CD4-positive, alpha-beta T cell (primary cell): ENCODE measurements at regions not wholly inside any gene's neighbourhood (a gene's known extent, or its start where the extent isn't known, plus 50 kb on each side); places are given as distances from the start of the nearest gene placed in this dataset.

Source experiments
- ATAC-seq: fragments of 200-7000 bp; cut with Tn5 transposase; one replicate; pipeline ENCODE4 v1.10.0; 2022; ENCODE audit warnings: mild to moderate bottlenecking; ENCODE audit not compliant: poor library complexity
- CTCF ChIA-PET: fragments of 350-600 bp; sonication (Branson Sonifier 250); formaldehyde crosslinking; loops from one replicate; lab custom pipeline; 2021; ENCODE audit warnings: antibody characterized with exemption, inconsistent platforms; lab: Charles Lee
- POLR2A ChIA-PET: fragments of 350-600 bp; sonication (Branson Sonifier 250); formaldehyde crosslinking; loops from one replicate; lab custom pipeline; 2021; ENCODE audit warnings: antibody characterized with exemption, inconsistent platforms; lab: Charles Lee
- DNase-seq, 14 experiments: peaks; one replicate each; pipeline ENCODE4 v3.0.0-alpha.2; 2013 to 2020; ENCODE audit warnings: mixed read lengths in 2 of 14
- H3K27ac ChIP-seq, 2 donors: one replicate each; pipeline versions ENCODE4 v1.5.1 to v1.7.0; 2013; ENCODE audit warnings: low read length in 2 of 2, low read depth in 1 of 2, mild to moderate bottlenecking in 1 of 2
- H3K27me3 ChIP-seq, 2 experiments: 1 replicate in 1 of 2; 2 replicates in 1 of 2; pipeline versions ENCODE4 v1.6.1 to v1.7.0; 2013; ENCODE audit warnings: low read length in 2 of 2, control low read depth in 1 of 2, mild to moderate bottlenecking in 1 of 2, moderate library complexity in 1 of 2; ENCODE audit not compliant: insufficient read depth in 2 of 2, control insufficient read depth in 1 of 2
- H3K36me3 ChIP-seq: one replicate; pipeline ENCODE4 v1.6.1; 2013; ENCODE audit warnings: low read length, control low read depth; ENCODE audit not compliant: insufficient read depth
- H3K4me1 ChIP-seq: one replicate; pipeline ENCODE4 v1.6.1; 2013; ENCODE audit warnings: low read length, control low read depth; ENCODE audit not compliant: insufficient read depth
- H3K4me3 ChIP-seq: one replicate; pipeline ENCODE4 v1.5.1; 2013; ENCODE audit warnings: mild to moderate bottlenecking, low read length, moderate library complexity
- H3K9me3 ChIP-seq, 2 experiments: 1 replicate in 1 of 2; 2 replicates in 1 of 2; pipeline versions ENCODE4 v1.6.1 to v1.7.0; 2013; ENCODE audit warnings: low read length in 2 of 2, mild to moderate bottlenecking in 2 of 2, control low read depth in 1 of 2, moderate library complexity in 1 of 2; ENCODE audit not compliant: control insufficient read depth in 1 of 2, insufficient read depth in 1 of 2
- H3K27ac Mint-ChIP-seq: one replicate; pipeline ENCODE4 v1.8.0; 2020; ENCODE audit warnings: mixed read lengths
- H3K27me3 Mint-ChIP-seq: one replicate; pipeline ENCODE4 v1.8.0; 2021; ENCODE audit warnings: mixed read lengths
- H3K36me3 Mint-ChIP-seq: one replicate; pipeline ENCODE4 v1.8.0; 2021; ENCODE audit warnings: low read depth, mixed read lengths
- H3K4me1 Mint-ChIP-seq: one replicate; pipeline ENCODE4 v1.8.0; 2021; ENCODE audit warnings: low read depth, mixed read lengths
- H3K4me3 Mint-ChIP-seq: one replicate; pipeline ENCODE4 v1.8.0; 2020; ENCODE audit warnings: mild to moderate bottlenecking, mixed read lengths
- H3K9me3 Mint-ChIP-seq: one replicate; pipeline ENCODE4 v1.8.0; 2020; ENCODE audit warnings: mixed read lengths
- intact Hi-C, 2 experiments: fragments of 100-400 bp; cut with DNase I in 1 of 2; cut with micrococcal nuclease in 1 of 2; formaldehyde crosslinking; loops; one replicate each; pipeline versions ENCODE4 v1.15.1 to v1.9.0; 2023 to 2025; cut with DNase I, micrococcal nuclease
- TF ChIP-seq, protein P1 (sequence below): fragments of 200-600 bp; IDR thresholded peaks from one replicate; pipeline ENCODE4 v1.8.0; 2022; ENCODE audit warnings: antibody characterized with exemption, mild to moderate bottlenecking

DNA sequence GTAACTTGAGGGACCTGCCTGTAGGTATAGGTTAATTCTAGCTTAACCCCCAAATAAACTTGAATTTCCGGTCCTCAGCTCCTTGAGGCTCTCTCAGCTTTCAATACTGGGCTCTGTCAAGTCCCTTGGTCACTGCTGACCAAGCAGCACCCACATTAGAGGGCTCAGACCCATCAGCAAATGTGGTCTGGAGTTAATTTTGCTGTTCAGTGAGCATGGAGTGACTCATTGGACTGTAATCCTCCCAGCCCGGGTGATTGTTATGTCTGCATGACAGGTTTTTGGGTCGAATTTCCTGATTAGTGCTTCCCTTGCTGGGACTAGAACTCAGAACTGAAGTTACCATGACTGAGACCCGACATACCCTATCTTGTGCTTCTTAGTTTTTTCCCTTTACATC, 130.6 kb downstream of the URB2 start:
- Mint-ChIP-seq H3K4me3 (no peak overlapping the region), H3K4me1 (peaks cover 13% of the 10 kb centered on the region), H3K9me3 (no peaks in the 10 kb centered on the region), H3K27me3 (no peaks in the 10 kb centered on the region), H3K36me3 (no peaks in the 10 kb centered on the region), H3K27ac (no peak overlapping the region)
- Histone ChIP-seq H3K36me3 (no peaks in the 10 kb centered on the region), H3K4me1 (peaks cover 5% of the 10 kb centered on the region), H3K4me3 (no peak overlapping the region), H3K9me3 (peaks cover 3 to 7% of the 10 kb centered on the region in 2 experiments), H3K27ac (no peak overlapping the region), H3K27me3 (no peaks in the 10 kb centered on the region)
- POLR2A ChIA-PET, result no interaction called here
- CTCF ChIA-PET, result no interaction called here
- TF ChIP-seq, protein P1, sequence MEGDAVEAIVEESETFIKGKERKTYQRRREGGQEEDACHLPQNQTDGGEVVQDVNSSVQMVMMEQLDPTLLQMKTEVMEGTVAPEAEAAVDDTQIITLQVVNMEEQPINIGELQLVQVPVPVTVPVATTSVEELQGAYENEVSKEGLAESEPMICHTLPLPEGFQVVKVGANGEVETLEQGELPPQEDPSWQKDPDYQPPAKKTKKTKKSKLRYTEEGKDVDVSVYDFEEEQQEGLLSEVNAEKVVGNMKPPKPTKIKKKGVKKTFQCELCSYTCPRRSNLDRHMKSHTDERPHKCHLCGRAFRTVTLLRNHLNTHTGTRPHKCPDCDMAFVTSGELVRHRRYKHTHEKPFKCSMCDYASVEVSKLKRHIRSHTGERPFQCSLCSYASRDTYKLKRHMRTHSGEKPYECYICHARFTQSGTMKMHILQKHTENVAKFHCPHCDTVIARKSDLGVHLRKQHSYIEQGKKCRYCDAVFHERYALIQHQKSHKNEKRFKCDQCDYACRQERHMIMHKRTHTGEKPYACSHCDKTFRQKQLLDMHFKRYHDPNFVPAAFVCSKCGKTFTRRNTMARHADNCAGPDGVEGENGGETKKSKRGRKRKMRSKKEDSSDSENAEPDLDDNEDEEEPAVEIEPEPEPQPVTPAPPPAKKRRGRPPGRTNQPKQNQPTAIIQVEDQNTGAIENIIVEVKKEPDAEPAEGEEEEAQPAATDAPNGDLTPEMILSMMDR, result no peak
- DNase-seq (no peak), ATAC-seq (no peak)
- intact Hi-C loops, result no loop called here

DNA sequence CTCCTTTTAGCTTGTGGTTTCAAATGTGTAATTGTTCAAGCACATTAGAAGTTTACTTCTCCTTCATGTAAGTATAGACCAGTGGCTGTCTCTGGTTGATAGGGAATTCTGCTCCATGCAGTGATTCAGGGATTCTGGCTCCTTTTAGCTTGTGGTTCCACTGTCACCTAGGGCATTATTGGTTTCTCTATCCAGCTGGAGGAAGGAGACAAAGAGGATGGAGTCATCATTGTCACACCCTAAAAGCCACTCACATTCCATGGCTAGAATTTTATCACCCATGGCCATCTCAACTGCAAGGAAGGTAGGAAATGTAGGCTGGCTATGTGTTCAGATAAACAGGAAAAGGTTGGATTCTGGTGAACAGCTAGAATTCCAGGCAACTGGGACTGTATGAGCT, 131.2 kb downstream of the URB2 start:
- H3K4me1 Mint-ChIP-seq, result peaks cover 13% of the 10 kb centered on the region
- POLR2A ChIA-PET, result no interaction called here
- no peaks in the 10 kb centered on the region for H3K27me3 ChIP-seq
- CTCF ChIA-PET, result no interaction called here
- TF ChIP-seq, protein P1, result no peak
- no peak overlapping the region for H3K27ac Mint-ChIP-seq
- DNase-seq, result no peak
- intact Hi-C loops, result no loop called here
- peaks cover 5% of the 10 kb centered on the region for H3K4me1 ChIP-seq
- H3K27me3 Mint-ChIP-seq, result no peaks in the 10 kb centered on the region
- H3K27ac ChIP-seq, result no peak overlapping the region
- no peak overlapping the region for H3K4me3 ChIP-seq
- no peak for ATAC-seq
- H3K36me3 Mint-ChIP-seq, result no peaks in the 10 kb centered on the region
- no peaks in the 10 kb centered on the region for H3K9me3 Mint-ChIP-seq
- H3K36me3 ChIP-seq, result no peaks in the 10 kb centered on the region
- no peak overlapping the region for H3K4me3 Mint-ChIP-seq
- peaks cover 3 to 7% of the 10 kb centered on the region in 2 experiments for H3K9me3 ChIP-seq

DNA sequence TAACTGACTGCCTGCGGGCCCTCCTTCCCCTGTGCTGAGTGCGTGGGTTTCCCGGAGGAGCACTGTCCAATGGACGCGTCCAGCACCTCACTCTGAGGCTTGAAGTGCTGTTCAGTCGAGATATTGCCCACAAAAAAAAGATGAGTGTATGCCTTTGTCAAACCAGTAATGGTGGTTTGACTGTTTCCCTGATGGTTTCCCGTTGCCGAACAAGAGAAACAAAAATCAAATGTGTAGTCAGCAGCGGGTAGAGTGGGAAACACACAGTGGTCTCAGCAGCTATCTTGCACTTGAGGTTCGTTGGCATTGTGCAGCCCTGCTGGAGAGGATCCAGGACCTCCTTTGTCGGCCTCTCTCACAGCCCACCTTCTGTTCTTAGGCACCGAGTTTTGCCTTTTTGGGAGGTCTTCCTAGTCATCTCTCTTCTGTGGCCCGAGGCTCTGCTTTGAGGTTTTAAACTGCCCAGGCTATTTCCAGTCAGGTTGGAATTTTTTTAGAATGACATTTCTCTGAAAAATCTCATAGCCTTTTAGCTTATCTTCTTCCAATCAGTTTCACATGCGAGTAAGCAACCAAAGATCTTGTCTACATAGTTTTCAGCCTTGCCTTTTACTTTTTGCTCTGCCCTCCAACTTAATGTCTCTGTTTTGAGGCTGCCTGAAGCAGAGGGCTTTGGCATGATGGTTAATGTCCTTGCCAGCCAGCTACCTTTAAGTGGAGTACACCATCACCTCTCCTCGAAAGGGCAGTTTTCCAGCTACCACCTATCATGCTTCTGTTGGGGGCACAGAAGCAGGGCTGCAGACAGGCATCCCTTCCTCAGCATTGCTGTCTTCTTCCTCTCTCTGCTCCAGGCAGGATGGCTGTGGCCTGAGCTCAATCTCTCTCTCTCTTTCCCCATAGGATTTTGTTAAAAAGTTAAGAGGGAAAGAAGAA, 132.3 kb downstream of the URB2 start:
- Histone ChIP-seq H3K9me3 (peaks cover 3 to 7% of the 10 kb centered on the region in 2 experiments), H3K36me3 (no peaks in the 10 kb centered on the region), H3K4me1 (peaks cover 5% of the 10 kb centered on the region), H3K4me3 (no peak overlapping the region), H3K27me3 (no peaks in the 10 kb centered on the region), H3K27ac (no peak overlapping the region)
- DNase-seq (no peak), ATAC-seq (no peak)
- Mint-ChIP-seq H3K9me3 (no peaks in the 10 kb centered on the region), H3K27me3 (no peaks in the 10 kb centered on the region), H3K4me1 (peaks cover 12% of the 10 kb centered on the region), H3K4me3 (no peak overlapping the region), H3K36me3 (no peaks in the 10 kb centered on the region), H3K27ac (no peak overlapping the region)
- POLR2A ChIA-PET, result no interaction called here
- CTCF ChIA-PET, result no interaction called here
- intact Hi-C loops, result no loop called here
- TF ChIP-seq, protein P1, result no peak
